ENCODE measurements at regions not wholly inside any gene's neighbourhood (a gene's known extent, or its start where the extent isn't known, plus 50 kb on each side); places are given as distances from the start of the nearest gene placed in this dataset.

DNA sequence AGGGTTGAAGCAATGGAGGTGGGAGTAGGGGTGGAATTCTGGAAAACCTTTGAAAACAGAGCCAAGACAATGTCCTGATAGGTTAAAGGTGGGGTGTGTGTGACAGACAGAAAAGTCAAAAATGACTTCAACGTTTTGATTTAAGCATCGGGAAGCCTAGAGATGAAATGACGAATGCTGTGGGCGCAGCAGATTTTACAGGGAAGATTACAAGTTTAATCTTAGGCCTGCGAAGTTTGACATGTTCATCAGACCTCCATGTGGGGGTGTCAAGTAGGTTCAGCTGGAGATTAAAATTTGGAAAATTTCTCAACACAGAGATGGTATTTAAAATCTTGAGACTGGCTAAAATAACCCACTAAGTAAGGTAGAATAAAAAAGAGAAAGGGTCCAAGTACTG lies 453.3 kb downstream of the TXNL1 start:
- Histone ChIP-seq H3K79me1 (ENCODE audit: low read depth in 1 of 2, low read length in 2 of 2) (no peaks in the 10 kb centered on the region), H4K5ac (ENCODE audit: low read depth, low read length) (no peak overlapping the region), H3K27ac (ENCODE audit: insufficient read depth, low read length) (no peak overlapping the region), H4K20me1 (ENCODE audit: insufficient read depth, low read length) (no peaks in the 10 kb centered on the region), H4K91ac (ENCODE audit: insufficient read depth, low read depth, low read length) (no peak overlapping the region), H3K4me3 (ENCODE audit: insufficient read depth, low read depth, low read length) (no peak overlapping the region), H2AK5ac (ENCODE audit: low read depth, low read length) (no peak overlapping the region), H2BK5ac (ENCODE audit: low read depth, low read length, poor library complexity, severe bottlenecking) (no peak overlapping the region), H2AK9ac (replicated peaks; ENCODE audit: low read depth, low read length, poor library complexity) (no peak overlapping the region), H4K8ac (ENCODE audit: low read depth in 2 of 2, low read length in 2 of 2) (no peak overlapping the region), H3K4me2 (ENCODE audit: low read depth, low read length) (no peak overlapping the region), H3K18ac (ENCODE audit: low read depth, low read length) (no peak overlapping the region), H2BK15ac (ENCODE audit: low read depth, low read length) (no peak overlapping the region), H3K9ac (ENCODE audit: low read depth, low read length) (no peak overlapping the region), H2AFZ (replicated peaks; ENCODE audit: low read length, poor library complexity) (no peak overlapping the region), H3K23ac (ENCODE audit: low read depth, low read length) (no peak overlapping the region), H3K9me3 (ENCODE audit: control insufficient read depth, insufficient read depth, low read length) (no peaks in the 10 kb centered on the region), H3K4me1 (ENCODE audit: control insufficient read depth, insufficient read depth, low read length) (no peaks in the 10 kb centered on the region), H2BK20ac (ENCODE audit: low read depth, low read length) (no peak overlapping the region), H3K14ac (replicated peaks; ENCODE audit: low read depth, low read length) (no peak overlapping the region), H3K36me3 (ENCODE audit: control insufficient read depth, insufficient read depth, low read length) (no peaks in the 10 kb centered on the region), H3K9me1 (ENCODE audit: insufficient read depth, low read length) (peaks cover 2% of the 10 kb centered on the region; the same call in 1 of the 2 replicates), H3K56ac (ENCODE audit: extremely low read depth, insufficient read depth, low read length) (no peak overlapping the region), H3K27me3 (ENCODE audit: control insufficient read depth, insufficient read depth, low read length) (no peaks in the 10 kb centered on the region), H3K4ac (ENCODE audit: low read depth, low read length) (no peak overlapping the region), H2BK120ac (ENCODE audit: low read depth, low read length) (no peak overlapping the region)
- ATAC-seq (ENCODE audit: low read depth), result no peak
- ChIA-PET CTCF (interaction anchor here (0.7 kb wide), 1 partner anchor 196 kb away, joined by 3 read pairs; no protein-coding TSS in a partner anchor), POLR2A (ENCODE audit: unreplicated experiment) (no interaction called here)
- TF ChIP-seq, protein P1, sequence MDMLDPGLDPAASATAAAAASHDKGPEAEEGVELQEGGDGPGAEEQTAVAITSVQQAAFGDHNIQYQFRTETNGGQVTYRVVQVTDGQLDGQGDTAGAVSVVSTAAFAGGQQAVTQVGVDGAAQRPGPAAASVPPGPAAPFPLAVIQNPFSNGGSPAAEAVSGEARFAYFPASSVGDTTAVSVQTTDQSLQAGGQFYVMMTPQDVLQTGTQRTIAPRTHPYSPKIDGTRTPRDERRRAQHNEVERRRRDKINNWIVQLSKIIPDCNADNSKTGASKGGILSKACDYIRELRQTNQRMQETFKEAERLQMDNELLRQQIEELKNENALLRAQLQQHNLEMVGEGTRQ (IDR thresholded peaks at IDR 0.05; ENCODE audit: low read depth, low read length), result no peak
- TF ChIP-seq RAD21 (IDR thresholded peaks at IDR 0.05; ENCODE audit: low read length) (no peak), CHD1 (IDR thresholded peaks at IDR 0.05; ENCODE audit: low read depth, low read length) (no peak), MAZ (IDR thresholded peaks at IDR 0.05; ENCODE audit: borderline replicate concordance, low read depth, low read length) (no peak), SMC3 (IDR thresholded peaks at IDR 0.05; ENCODE audit: low read depth, low read length) (no peak), RCOR1 (IDR thresholded peaks at IDR 0.05; ENCODE audit: insufficient replicate concordance, low read length) (no peak), CEBPB (IDR thresholded peaks at IDR 0.05; ENCODE audit: low read depth, low read length) (no peak), POLR2A (IDR thresholded peaks at IDR 0.05; ENCODE audit: low read depth, low read length) (no peak)
- TF ChIP-seq, protein P2, sequence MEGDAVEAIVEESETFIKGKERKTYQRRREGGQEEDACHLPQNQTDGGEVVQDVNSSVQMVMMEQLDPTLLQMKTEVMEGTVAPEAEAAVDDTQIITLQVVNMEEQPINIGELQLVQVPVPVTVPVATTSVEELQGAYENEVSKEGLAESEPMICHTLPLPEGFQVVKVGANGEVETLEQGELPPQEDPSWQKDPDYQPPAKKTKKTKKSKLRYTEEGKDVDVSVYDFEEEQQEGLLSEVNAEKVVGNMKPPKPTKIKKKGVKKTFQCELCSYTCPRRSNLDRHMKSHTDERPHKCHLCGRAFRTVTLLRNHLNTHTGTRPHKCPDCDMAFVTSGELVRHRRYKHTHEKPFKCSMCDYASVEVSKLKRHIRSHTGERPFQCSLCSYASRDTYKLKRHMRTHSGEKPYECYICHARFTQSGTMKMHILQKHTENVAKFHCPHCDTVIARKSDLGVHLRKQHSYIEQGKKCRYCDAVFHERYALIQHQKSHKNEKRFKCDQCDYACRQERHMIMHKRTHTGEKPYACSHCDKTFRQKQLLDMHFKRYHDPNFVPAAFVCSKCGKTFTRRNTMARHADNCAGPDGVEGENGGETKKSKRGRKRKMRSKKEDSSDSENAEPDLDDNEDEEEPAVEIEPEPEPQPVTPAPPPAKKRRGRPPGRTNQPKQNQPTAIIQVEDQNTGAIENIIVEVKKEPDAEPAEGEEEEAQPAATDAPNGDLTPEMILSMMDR (conservative IDR thresholded peaks at IDR 0.05; ENCODE audit: low read depth, low read length), result no peak
- TF ChIP-seq, protein P3, sequence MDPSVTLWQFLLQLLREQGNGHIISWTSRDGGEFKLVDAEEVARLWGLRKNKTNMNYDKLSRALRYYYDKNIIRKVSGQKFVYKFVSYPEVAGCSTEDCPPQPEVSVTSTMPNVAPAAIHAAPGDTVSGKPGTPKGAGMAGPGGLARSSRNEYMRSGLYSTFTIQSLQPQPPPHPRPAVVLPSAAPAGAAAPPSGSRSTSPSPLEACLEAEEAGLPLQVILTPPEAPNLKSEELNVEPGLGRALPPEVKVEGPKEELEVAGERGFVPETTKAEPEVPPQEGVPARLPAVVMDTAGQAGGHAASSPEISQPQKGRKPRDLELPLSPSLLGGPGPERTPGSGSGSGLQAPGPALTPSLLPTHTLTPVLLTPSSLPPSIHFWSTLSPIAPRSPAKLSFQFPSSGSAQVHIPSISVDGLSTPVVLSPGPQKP (IDR thresholded peaks at IDR 0.05; ENCODE audit: borderline replicate concordance, low read depth, low read length), result no peak
- in situ Hi-C loops (cut with MboI; ENCODE audit: low sequenced_read_pairs), result no loop called here
- BruUV-seq (replicated peaks), result no TSS peak
- intact Hi-C loops (cut with micrococcal nuclease), result no loop called here
- dilution Hi-C loops (cut with HindIII; ENCODE audit: low sequenced_read_pairs, unreplicated experiment), result no loop called here
- DNase-seq, result no peak
- 100% methylated on average over 4 of the region's 5 CpGs; no CpG with 5 or more reads in 1 of the 2 experiments for WGBS, 2 experiments (ENCODE audit: extremely low coverage in 2 of 2, insufficient read length in 1 of 2)

All from IMR-90 (cell line).